K562 (cell line): ENCODE measurements at regions not wholly inside any gene's neighbourhood (a gene's known extent, or its start where the extent isn't known, plus 50 kb on each side); places are given as distances from the start of the nearest gene placed in this dataset.

Experiments
- ASH1L ChIP-seq: fragments of 450-650 bp; IDR thresholded peaks from 2 replicates; pipeline ENCODE4 v1.6.1; 2018; ENCODE audit warnings: borderline replicate concordance, mild to moderate bottlenecking, low read depth; ENCODE audit not compliant: partially characterized antibody
- POLR2A ChIP-seq: fragments of 450-650 bp; conservative IDR thresholded peaks from 2 replicates; pipeline ENCODE4 v1.6.1; 2016
- SMARCA5 ChIP-seq: fragments of 450-650 bp; IDR thresholded peaks from 2 replicates; pipeline ENCODE4 v1.6.1; 2016
- SNRNP70 ChIP-seq: fragments of 200-400 bp; formaldehyde crosslinking; optimal IDR thresholded peaks from 2 replicates; pipeline ENCODE3; 2017; ENCODE audit warnings: low read depth, low read length

GRCh38 chr3:88997260-88997659 is 110.2 kb upstream of the EPHA3 start:
- TF ChIP-seq ASH1L (no peak), SNRNP70 (no peak), SMARCA5 (no peak), POLR2A (no peak)
